Loucy (cell line): ENCODE measurements at regions not wholly inside any gene's neighbourhood (a gene's known extent, or its start where the extent isn't known, plus 50 kb on each side); places are given as distances from the start of the nearest gene placed in this dataset.
"Not testable (repeated sequence)": the region's sequence is repeated elsewhere in the genome, so short reads cannot be mapped to it uniquely, and the experiment has no call there.

Experiments used
- EZH2phosphoT487 ChIP-seq: fragments of 200-600 bp; IDR thresholded peaks from 2 replicates; pipeline ENCODE4 v1.6.1; 2018; ENCODE audit warnings: antibody characterized with exemption, mild to moderate bottlenecking, moderate library complexity, borderline replicate concordance
- TF ChIP-seq, protein P1 (sequence below): fragments of 200-600 bp; sonication (generic); conservative IDR thresholded peaks from 2 replicates; pipeline ENCODE4 v1.5.1; 2014; ENCODE audit warnings: mild to moderate bottlenecking, antibody characterized with exemption, low read length

DNA sequence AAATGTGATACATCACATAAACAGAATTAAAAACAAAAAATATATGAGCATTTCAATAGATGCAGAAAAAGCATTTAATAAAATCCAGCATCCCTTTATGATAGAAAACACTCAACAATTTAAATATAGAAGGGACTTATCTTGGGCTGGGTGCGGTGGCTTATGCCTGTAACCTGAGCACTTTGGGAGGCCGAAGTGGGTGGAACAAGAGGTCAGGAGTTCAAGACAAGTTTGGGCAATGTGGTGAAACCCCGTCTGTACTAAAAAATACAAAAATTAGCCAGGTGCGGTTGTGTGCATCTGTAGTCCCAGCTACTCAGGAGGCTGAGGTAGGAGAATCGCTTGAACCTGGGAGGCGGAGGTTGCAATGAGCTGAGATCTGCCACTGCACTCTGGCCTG, 409.1 kb downstream of the ICE1 start:
- TF ChIP-seq, protein P1, sequence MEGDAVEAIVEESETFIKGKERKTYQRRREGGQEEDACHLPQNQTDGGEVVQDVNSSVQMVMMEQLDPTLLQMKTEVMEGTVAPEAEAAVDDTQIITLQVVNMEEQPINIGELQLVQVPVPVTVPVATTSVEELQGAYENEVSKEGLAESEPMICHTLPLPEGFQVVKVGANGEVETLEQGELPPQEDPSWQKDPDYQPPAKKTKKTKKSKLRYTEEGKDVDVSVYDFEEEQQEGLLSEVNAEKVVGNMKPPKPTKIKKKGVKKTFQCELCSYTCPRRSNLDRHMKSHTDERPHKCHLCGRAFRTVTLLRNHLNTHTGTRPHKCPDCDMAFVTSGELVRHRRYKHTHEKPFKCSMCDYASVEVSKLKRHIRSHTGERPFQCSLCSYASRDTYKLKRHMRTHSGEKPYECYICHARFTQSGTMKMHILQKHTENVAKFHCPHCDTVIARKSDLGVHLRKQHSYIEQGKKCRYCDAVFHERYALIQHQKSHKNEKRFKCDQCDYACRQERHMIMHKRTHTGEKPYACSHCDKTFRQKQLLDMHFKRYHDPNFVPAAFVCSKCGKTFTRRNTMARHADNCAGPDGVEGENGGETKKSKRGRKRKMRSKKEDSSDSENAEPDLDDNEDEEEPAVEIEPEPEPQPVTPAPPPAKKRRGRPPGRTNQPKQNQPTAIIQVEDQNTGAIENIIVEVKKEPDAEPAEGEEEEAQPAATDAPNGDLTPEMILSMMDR, result not testable (repeated sequence)
- not testable (repeated sequence) for TF ChIP-seq EZH2phosphoT487
